GM12873 (cell line): ENCODE measurements at regions not wholly inside any gene's neighbourhood (a gene's known extent, or its start where the extent isn't known, plus 50 kb on each side); places are given as distances from the start of the nearest gene placed in this dataset.

Source experiments
- TF ChIP-seq, protein P1 (sequence below): IDR thresholded peaks from 2 replicates; pipeline ENCODE4 v1.5.1; 2012; ENCODE audit warnings: low read depth, mild to moderate bottlenecking, moderate library complexity, low read length, control low read depth; ENCODE audit not compliant: insufficient read depth; ENCODE audit errors: missing control alignments

DNA sequence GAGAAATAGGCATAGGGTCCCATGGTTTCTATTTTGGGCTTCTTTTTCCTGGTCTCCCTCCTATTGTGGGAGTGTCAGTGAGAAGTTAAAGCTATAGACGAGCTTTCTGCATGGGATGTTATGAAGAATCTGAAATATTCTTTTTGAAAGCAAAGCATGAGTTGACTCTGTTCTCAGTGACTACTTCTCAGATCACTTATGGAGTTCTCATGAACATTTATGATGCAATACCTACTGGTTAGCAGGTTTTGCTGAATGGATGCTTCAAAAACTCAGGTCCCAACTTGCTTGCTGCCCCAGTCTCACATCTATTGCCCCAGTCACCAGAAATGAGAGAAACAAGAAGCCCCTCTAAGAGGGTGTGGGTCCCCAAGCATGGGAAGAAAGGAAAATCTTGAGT, 365.0 kb downstream of the HRH4 start:
- TF ChIP-seq, protein P1, sequence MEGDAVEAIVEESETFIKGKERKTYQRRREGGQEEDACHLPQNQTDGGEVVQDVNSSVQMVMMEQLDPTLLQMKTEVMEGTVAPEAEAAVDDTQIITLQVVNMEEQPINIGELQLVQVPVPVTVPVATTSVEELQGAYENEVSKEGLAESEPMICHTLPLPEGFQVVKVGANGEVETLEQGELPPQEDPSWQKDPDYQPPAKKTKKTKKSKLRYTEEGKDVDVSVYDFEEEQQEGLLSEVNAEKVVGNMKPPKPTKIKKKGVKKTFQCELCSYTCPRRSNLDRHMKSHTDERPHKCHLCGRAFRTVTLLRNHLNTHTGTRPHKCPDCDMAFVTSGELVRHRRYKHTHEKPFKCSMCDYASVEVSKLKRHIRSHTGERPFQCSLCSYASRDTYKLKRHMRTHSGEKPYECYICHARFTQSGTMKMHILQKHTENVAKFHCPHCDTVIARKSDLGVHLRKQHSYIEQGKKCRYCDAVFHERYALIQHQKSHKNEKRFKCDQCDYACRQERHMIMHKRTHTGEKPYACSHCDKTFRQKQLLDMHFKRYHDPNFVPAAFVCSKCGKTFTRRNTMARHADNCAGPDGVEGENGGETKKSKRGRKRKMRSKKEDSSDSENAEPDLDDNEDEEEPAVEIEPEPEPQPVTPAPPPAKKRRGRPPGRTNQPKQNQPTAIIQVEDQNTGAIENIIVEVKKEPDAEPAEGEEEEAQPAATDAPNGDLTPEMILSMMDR: no peak

- TF ChIP-seq, protein P1: no peak
These were observed 366.2 kb downstream of the HRH4 start for GRCh38 chr18:24826605-24827004.

DNA sequence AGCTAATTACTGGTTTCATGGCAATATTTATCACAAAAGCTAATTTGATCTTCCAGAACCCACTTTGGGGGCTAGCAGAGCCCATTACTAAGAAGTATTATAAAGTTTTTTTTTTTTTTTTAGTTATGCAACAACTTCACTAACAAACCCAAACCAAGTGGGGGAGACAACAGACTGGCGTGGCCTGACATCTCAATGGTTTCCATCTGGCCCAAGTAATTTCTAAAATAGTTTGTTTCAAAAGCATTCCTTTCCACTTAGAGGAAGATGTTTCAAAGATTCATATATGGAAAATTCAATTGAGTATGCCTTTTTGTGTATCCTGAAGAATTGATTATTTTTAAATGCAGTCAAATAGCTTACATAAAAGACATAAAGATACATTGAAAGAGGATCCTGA, 367.1 kb downstream of the HRH4 start:
- TF ChIP-seq, protein P1: no peak

DNA sequence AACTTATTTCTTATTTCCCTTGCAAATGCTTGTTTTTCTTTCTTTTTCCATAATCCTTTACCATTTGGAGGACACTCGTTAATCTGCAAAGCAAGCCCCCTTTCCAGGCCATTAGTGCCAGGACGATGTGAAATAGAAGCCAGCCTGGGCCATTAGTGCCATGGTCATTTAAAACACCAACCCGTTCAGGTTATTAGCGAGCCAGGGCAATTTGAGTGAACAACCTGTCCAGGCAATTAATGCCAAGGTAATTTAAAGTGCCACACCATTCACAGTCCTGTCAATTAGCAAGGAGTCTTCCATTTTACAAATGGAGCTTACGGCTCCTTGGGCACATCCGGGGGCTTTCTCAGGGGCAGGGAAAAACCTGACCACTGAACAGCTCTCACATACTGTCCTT, 370.6 kb downstream of the HRH4 start:
- TF ChIP-seq, protein P1: no peak

GRCh38 chr18:24831871-24832665, 371.6 kb downstream of the HRH4 start:
- TF ChIP-seq, protein P1: no peak

- TF ChIP-seq, protein P1: no peak
These were observed 375.3 kb downstream of the HRH4 start for GRCh38 chr18:24835751-24836150.

DNA sequence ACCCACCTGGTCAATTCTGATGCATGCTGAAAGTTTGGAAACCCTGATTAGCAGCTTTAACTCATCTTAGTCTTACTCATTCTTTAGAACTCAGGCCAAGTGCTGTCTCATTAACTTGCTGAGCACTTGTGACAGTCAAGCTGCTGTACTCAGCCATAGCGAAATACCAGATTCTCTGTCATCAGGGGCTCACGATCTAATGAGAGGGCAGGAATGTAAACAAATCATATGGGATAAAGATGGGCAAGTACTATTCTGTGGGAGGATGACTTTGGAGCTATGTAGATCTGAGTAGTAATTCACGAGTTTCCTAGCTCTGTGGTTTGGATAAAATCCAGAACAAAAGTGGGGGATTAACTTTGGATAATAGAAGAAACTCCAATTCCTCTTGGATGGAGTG, 376.6 kb downstream of the HRH4 start:
- TF ChIP-seq, protein P1: no peak
